ENCODE measurements at regions not wholly inside any gene's neighbourhood (a gene's known extent, or its start where the extent isn't known, plus 50 kb on each side); places are given as distances from the start of the nearest gene placed in this dataset.
A peak's percentile ranks its signal among the peaks of the same experiment; 100 is the strongest.

GRCh38 chr16:60681043-60681442, 1355.2 kb downstream of the CDH8 start:
- Histone ChIP-seq H3K4me3 (ENCODE audit: low read length) (no peak overlapping the region), H3K9me2 (replicated peaks; ENCODE audit: insufficient read depth, low read length) (no peaks in the 10 kb centered on the region), H3K27ac (ENCODE audit: low read length) (no peak overlapping the region), H4K20me1 (ENCODE audit: insufficient read depth, low read length) (no peaks in the 10 kb centered on the region), H3K4me1 (ENCODE audit: low read length) (peaks cover 38% of the 10 kb centered on the region), H2AFZ (ENCODE audit: low read length) (no peak overlapping the region), H3K36me3 (replicated peaks; ENCODE audit: insufficient read depth, low read length) (no peaks in the 10 kb centered on the region), H3K9me3 (replicated peaks; ENCODE audit: insufficient read depth, low read length) (no peaks in the 10 kb centered on the region), H3K9ac (ENCODE audit: low read length) (no peak overlapping the region), H3K27me3 (replicated peaks; ENCODE audit: insufficient read depth, low read length) (no peaks in the 10 kb centered on the region), H3F3A (ENCODE audit: insufficient read depth, low read length) (peaks cover 13% of the 10 kb centered on the region; the same call in 1 of the 2 replicates), H3K79me2 (ENCODE audit: low read length) (no peaks in the 10 kb centered on the region), H3K4me2 (ENCODE audit: low read depth, low read length) (no peak overlapping the region)
- TF ChIP-seq EZH2phosphoT487 (IDR thresholded peaks at IDR 0.05; ENCODE audit: low read length) (no peak), CTCF (IDR thresholded peaks at IDR 0.05; ENCODE audit: low read length) (no peak), EZH2 (optimal IDR thresholded peaks at IDR 0.05; ENCODE audit: low read depth, low read length) (no peak)
- DNase-seq = no peak

- H3K4me2 ChIP-seq (ENCODE audit: low read depth, low read length) = no peak overlapping the region
- H3F3A ChIP-seq (ENCODE audit: insufficient read depth, low read length) = no peaks in the 10 kb centered on the region; the same call in 1 of the 2 replicates
- H3K9me2 ChIP-seq (replicated peaks; ENCODE audit: insufficient read depth, low read length) = no peaks in the 10 kb centered on the region
- no peak for DNase-seq
- H2AFZ ChIP-seq (ENCODE audit: low read length) = no peak overlapping the region
- H3K27ac ChIP-seq (ENCODE audit: low read length) = no peak overlapping the region
- peaks cover 4% of the 10 kb centered on the region for H3K4me1 ChIP-seq (ENCODE audit: low read length)
- H3K9ac ChIP-seq (ENCODE audit: low read length) = no peak overlapping the region
- H3K79me2 ChIP-seq (ENCODE audit: low read length) = no peaks in the 10 kb centered on the region
- no peak for TF ChIP-seq CTCF (IDR thresholded peaks at IDR 0.05; ENCODE audit: low read length)
- no peaks in the 10 kb centered on the region for H3K36me3 ChIP-seq (replicated peaks; ENCODE audit: insufficient read depth, low read length)
- no peak overlapping the region for H3K4me3 ChIP-seq (ENCODE audit: low read length)
- H3K27me3 ChIP-seq (replicated peaks; ENCODE audit: insufficient read depth, low read length) = no peaks in the 10 kb centered on the region
- H4K20me1 ChIP-seq (ENCODE audit: insufficient read depth, low read length) = no peaks in the 10 kb centered on the region
- H3K9me3 ChIP-seq (replicated peaks; ENCODE audit: insufficient read depth, low read length) = no peaks in the 10 kb centered on the region
Measured at GRCh38 chr16:60675022-60675421, 1361.2 kb downstream of the CDH8 start.

GRCh38 chr16:60674241-60674640, 1362.0 kb downstream of the CDH8 start:
- TF ChIP-seq EZH2phosphoT487 (IDR thresholded peaks at IDR 0.05; ENCODE audit: low read length) (no peak), EZH2 (optimal IDR thresholded peaks at IDR 0.05; ENCODE audit: low read depth, low read length) (no peak), CTCF (IDR thresholded peaks at IDR 0.05; ENCODE audit: low read length) (no peak)

More at GRCh38 chr16:60674241-60674640, 1362.0 kb downstream of the CDH8 start:
- Histone ChIP-seq H3K27me3 (replicated peaks; ENCODE audit: insufficient read depth, low read length) (no peaks in the 10 kb centered on the region), H3K4me3 (ENCODE audit: low read length) (no peak overlapping the region), H3K79me2 (ENCODE audit: low read length) (no peaks in the 10 kb centered on the region), H3K27ac (ENCODE audit: low read length) (no peak overlapping the region), H4K20me1 (ENCODE audit: insufficient read depth, low read length) (no peaks in the 10 kb centered on the region), H3K4me1 (ENCODE audit: low read length) (peaks cover 4% of the 10 kb centered on the region), H3K4me2 (ENCODE audit: low read depth, low read length) (peak overlapping the region; percentile 43), H3K9me2 (replicated peaks; ENCODE audit: insufficient read depth, low read length) (no peaks in the 10 kb centered on the region), H3F3A (ENCODE audit: insufficient read depth, low read length) (no peaks in the 10 kb centered on the region; the same call in 1 of the 2 replicates), H3K9ac (ENCODE audit: low read length) (no peak overlapping the region), H2AFZ (ENCODE audit: low read length) (peak overlapping the region; percentile 17; the same call in 1 of the 2 replicates), H3K9me3 (replicated peaks; ENCODE audit: insufficient read depth, low read length) (no peaks in the 10 kb centered on the region), H3K36me3 (replicated peaks; ENCODE audit: insufficient read depth, low read length) (no peaks in the 10 kb centered on the region)
- no peak for DNase-seq
